GM12878 (cell line): ENCODE measurements at regions not wholly inside any gene's neighbourhood (a gene's known extent, or its start where the extent isn't known, plus 50 kb on each side); places are given as distances from the start of the nearest gene placed in this dataset.

ENCODE experiments used
- ATAC-seq: fragments of 200-7000 bp; cut with Tn5 transposase; 3 replicates; pipeline ENCODE4 v1.9.1; 2020; ENCODE audit warnings: mild to moderate bottlenecking, moderate library complexity
- BruUV-seq: library from RNA; stranded (reverse); fragments of 400-500 nt; replicated peaks from 2 replicates; lab custom pipeline; 2021; lab: Mats Ljungman, UMichigan
- CTCF ChIA-PET: fragments of 300-600 bp; sonication (Branson Sonifier 250); formaldehyde crosslinking; extraction: SDS; loops from one replicate; lab custom pipeline; 2021; ENCODE audit warnings: inconsistent platforms; lab: Yijun Ruan, JAX
- POLR2A ChIA-PET: fragments of 350-600 bp; formaldehyde crosslinking; extraction: SDS; loops from one replicate; lab custom pipeline; 2021; ENCODE audit warnings: inconsistent platforms; lab: Charles Lee
- RAD21 ChIA-PET: fragments of 300-600 bp; sonication (Branson Sonifier 250); formaldehyde crosslinking; loops from one replicate; lab custom pipeline; 2023; ENCODE audit warnings: antibody characterized with exemption; ENCODE audit not compliant: unreplicated experiment; lab: Charles Lee
- SMC1A ChIA-PET: fragments of 300-600 bp; sonication (Branson Sonifier 250); formaldehyde crosslinking; loops from one replicate; lab custom pipeline; 2023; ENCODE audit not compliant: unreplicated experiment, uncharacterized antibody; lab: Charles Lee
- DNase-seq: peaks from one replicate; pipeline ENCODE4 v3.0.0-alpha.2; 2011; ENCODE audit warnings: low read depth, low spot score
- FAIRE-seq: peaks from 3 replicates; lab custom pipeline; 2011; peaks lifted over from hg19 to GRCh38; lab: Jason Lieb, UNC
- H2AFZ ChIP-seq: 2 replicates; pipeline ENCODE4 v1.6.0; 2011; ENCODE audit warnings: low read depth, low read length, control low read depth; ENCODE audit not compliant: control insufficient read depth
- H3K27ac ChIP-seq: 2 replicates; pipeline ENCODE4 v1.5.1; 2011; ENCODE audit warnings: control low read depth; ENCODE audit not compliant: control insufficient read depth, insufficient read depth
- H3K27me3 ChIP-seq, 2 experiments: replicated peaks in 1 of 2; 2 replicates each; pipeline versions ENCODE4 v1.6.0 to v1.6.1; 2011; ENCODE audit warnings: low read length in 1 of 2; ENCODE audit not compliant: control insufficient read depth in 2 of 2, insufficient read depth in 2 of 2
- H3K36me3 ChIP-seq, 2 experiments: 2 replicates each; pipeline ENCODE4 v1.5.1; 2011; ENCODE audit warnings: low read length in 1 of 2; ENCODE audit not compliant: control insufficient read depth in 2 of 2, insufficient read depth in 2 of 2
- H3K4me1 ChIP-seq: 2 replicates; pipeline ENCODE4 v1.6.1; 2011; ENCODE audit warnings: mild to moderate bottlenecking, low read length, moderate library complexity, mixed read lengths; ENCODE audit not compliant: control insufficient read depth, insufficient read depth
- H3K4me2 ChIP-seq: 2 replicates; pipeline ENCODE4 v1.6.0; 2011; ENCODE audit warnings: control low read depth; ENCODE audit not compliant: control insufficient read depth, insufficient read depth
- H3K4me3 ChIP-seq: fragments of 200-600 bp; sonication (generic); 2 replicates; pipeline ENCODE4 v1.5.1; 2016
- H3K79me2 ChIP-seq: 2 replicates; pipeline ENCODE4 v1.6.0; 2011; ENCODE audit warnings: low read length; ENCODE audit not compliant: control insufficient read depth, insufficient read depth
- H3K9ac ChIP-seq: 2 replicates; pipeline ENCODE4 v1.8.0; 2011; ENCODE audit warnings: low read length, control low read depth, mixed read lengths; ENCODE audit not compliant: control insufficient read depth, insufficient read depth
- H3K9me3 ChIP-seq: replicated peaks from 3 replicates; pipeline ENCODE4 v1.5.1; 2011; ENCODE audit warnings: mild to moderate bottlenecking, low read length; ENCODE audit not compliant: control insufficient read depth, insufficient read depth
- H4K20me1 ChIP-seq: 2 replicates; pipeline ENCODE4 v1.6.0; 2011; ENCODE audit not compliant: control insufficient read depth, insufficient read depth
- BHLHE40 ChIP-seq, 2 experiments: fragments of 450-650 bp in 1 of 2; IDR thresholded peaks; 2 replicates each; pipeline ENCODE4 v1.6.1; 2011 to 2017; ENCODE audit warnings: low read depth in 2 of 2, borderline replicate concordance in 1 of 2, improper control_type of control experiment in 1 of 2, low read length in 1 of 2, mild to moderate bottlenecking in 1 of 2
- CEBPB ChIP-seq, 2 experiments: fragments of 150-350 bp in 1 of 2; IDR thresholded peaks; 2 replicates each; pipeline ENCODE4 v1.6.1; 2012 to 2014; ENCODE audit warnings: low read depth in 2 of 2, low read length in 2 of 2, borderline replicate concordance in 1 of 2, inconsistent platforms in 1 of 2
- FOXM1 ChIP-seq: IDR thresholded peaks from 2 replicates; pipeline ENCODE4 v1.6.1; 2012; ENCODE audit warnings: low read depth, mild to moderate bottlenecking, inconsistent platforms, low read length, moderate library complexity
- HDAC2 ChIP-seq: fragments of 200-600 bp; sonication (generic); IDR thresholded peaks from 2 replicates; pipeline ENCODE4 v1.6.1; 2017
- IKZF2 ChIP-seq, 2 experiments: fragments of 450-650 bp; IDR thresholded peaks; 2 replicates each; pipeline ENCODE4 v1.6.1; 2017; ENCODE audit warnings: mild to moderate bottlenecking in 2 of 2, moderate library complexity in 2 of 2
- SPI1 ChIP-seq: IDR thresholded peaks from 2 replicates; pipeline ENCODE4 v1.6.1; 2011; ENCODE audit warnings: low read depth, mild to moderate bottlenecking, low read length, moderate library complexity, borderline replicate concordance; ENCODE audit not compliant: insufficient read depth
- STAT3 ChIP-seq: IDR thresholded peaks from 2 replicates; pipeline ENCODE4 v1.6.1; 2011; ENCODE audit warnings: low read depth, low read length, improper control_type of control experiment
- ZZZ3 ChIP-seq: IDR thresholded peaks from 2 replicates; pipeline ENCODE4 v1.6.1; 2011; ENCODE audit warnings: low read depth; ENCODE audit not compliant: control insufficient read depth, insufficient read length
- WGBS: methylation state at CpG from one replicate; pipeline ENCODE4 v1.1.6; 2016; ENCODE audit warnings: low lambda C conversion rate; ENCODE audit not compliant: insufficient replicate concordance, insufficient coverage; ENCODE audit errors: missing lambda C conversion rate; 5-methylcytosine and 5-hydroxymethylcytosine counted together
- in situ Hi-C: fragments of 300-500 bp; cut with MboI; formaldehyde crosslinking; loops from 9 replicates; pipeline ENCODE4 v1.14.3; 2018; ENCODE audit warnings: mixed read lengths
- intact Hi-C: fragments of 100-400 bp; cut with micrococcal nuclease; formaldehyde crosslinking; loops from one replicate; pipeline ENCODE4 v1.14.2; 2022; ENCODE audit not compliant: unreplicated experiment

GRCh38 chr2:219995991-219996765 lies 368.7 kb downstream of the SLC4A3 start:
- ChIA-PET SMC1A (no interaction called here), POLR2A (no interaction called here), RAD21 (no interaction called here), CTCF (interaction anchor here (1.3 to 1.7 kb wide), 2 partner anchors 16 to 1579 kb away, joined by 4 to 6 read pairs; no protein-coding TSS in a partner anchor)
- no peaks in the 10 kb centered on the region for H4K20me1 ChIP-seq
- intact Hi-C loops (loop anchor here (10.0 kb wide), 1 partner anchor 1579 kb away; the partner anchor contains the start of gene EPHA4), in situ Hi-C loops (no loop called here)
- no peak for FAIRE-seq
- H2AFZ ChIP-seq, result no peak overlapping the region
- BruUV-seq, result no TSS peak
- ATAC-seq, result no peak
- no peak overlapping the region for H3K4me2 ChIP-seq
- no peak overlapping the region for H3K4me3 ChIP-seq
- H3K36me3 ChIP-seq, result no peaks in the 10 kb centered on the region
- peaks cover 0 to 2% of the 10 kb centered on the region in 2 experiments; a peak in 2 of 4 replicates for H3K27me3 ChIP-seq
- TF ChIP-seq FOXM1, result no peak
- TF ChIP-seq SPI1, result no peak
- TF ChIP-seq STAT3, result no peak
- no peak for TF ChIP-seq ZZZ3
- no peak for TF ChIP-seq HDAC2
- no peak for TF ChIP-seq BHLHE40 (IDR thresholded peaks at IDR 0.05; ENCODE audit: borderline replicate concordance in 1 of 2, low read depth in 2 of 2, low read length in 1 of 2)
- TF ChIP-seq CEBPB (IDR thresholded peaks at IDR 0.05; ENCODE audit: borderline replicate concordance in 1 of 2, low read depth in 2 of 2, low read length in 2 of 2), result no peak
- no peak for TF ChIP-seq IKZF2 (IDR thresholded peaks at IDR 0.05)
- H3K9ac ChIP-seq, result no peak overlapping the region
- no peaks in the 10 kb centered on the region for H3K4me1 ChIP-seq
- H3K79me2 ChIP-seq, result no peaks in the 10 kb centered on the region
- no peaks in the 10 kb centered on the region for H3K9me3 ChIP-seq
- H3K27ac ChIP-seq, result no peak overlapping the region
- no peak for DNase-seq
- 20% methylated on average over 4 of the region's 4 CpGs for WGBS
